Fibroblast of lung (primary cell): ENCODE measurements at regions not wholly inside any gene's neighbourhood (a gene's known extent, or its start where the extent isn't known, plus 50 kb on each side); places are given as distances from the start of the nearest gene placed in this dataset.

Experiments
- DNase-seq, 2 donors: peaks; one replicate each; pipeline versions ENCODE4 v3.0.0 to v3.0.0-alpha.2; 2010; ENCODE audit warnings: low read depth in 2 of 2
- H2AFZ ChIP-seq: 2 replicates; pipeline ENCODE4 v1.5.1; 2012; ENCODE audit warnings: low read length, control low read depth, inconsistent platforms
- H3K27ac ChIP-seq: 2 replicates; pipeline ENCODE4 v1.5.1; 2011; ENCODE audit warnings: low read length, control low read depth; ENCODE audit not compliant: insufficient read depth
- H3K27me3 ChIP-seq: 2 replicates; pipeline ENCODE4 v1.5.1; 2011; ENCODE audit warnings: mild to moderate bottlenecking, low read length; ENCODE audit not compliant: control insufficient read depth, insufficient read depth
- H3K36me3 ChIP-seq: 2 replicates; pipeline ENCODE4 v1.5.1; 2011; ENCODE audit warnings: low read length; ENCODE audit not compliant: control insufficient read depth, insufficient read depth
- H3K4me1 ChIP-seq: 2 replicates; pipeline ENCODE4 v1.5.1; 2011; ENCODE audit warnings: low read length; ENCODE audit not compliant: control insufficient read depth, insufficient read depth; ENCODE audit errors: extremely low read depth
- H3K4me2 ChIP-seq: 2 replicates; pipeline ENCODE4 v1.5.1; 2011; ENCODE audit warnings: low read length, control low read depth; ENCODE audit not compliant: insufficient read depth; ENCODE audit errors: extremely low read depth
- H3K4me3 ChIP-seq, 4 experiments: fragments of 200-600 bp in 1 of 4; sonication (generic) in 1 of 4; replicated peaks in 1 of 4; 2 replicates each; pipeline ENCODE4 v1.5.1; 2011 to 2016; ENCODE audit warnings: low read length in 4 of 4, low read depth in 3 of 4, mild to moderate bottlenecking in 3 of 4, control low read depth in 2 of 4, inconsistent platforms in 1 of 4, mixed read lengths in 1 of 4; ENCODE audit not compliant: insufficient read depth in 1 of 4; ENCODE audit errors: control extremely low read depth in 1 of 4
- H3K79me2 ChIP-seq: 2 replicates; pipeline ENCODE4 v1.5.1; 2012; ENCODE audit warnings: mild to moderate bottlenecking, low read length, inconsistent platforms; ENCODE audit not compliant: control insufficient read depth, insufficient read depth
- H3K9ac ChIP-seq: 2 replicates; pipeline ENCODE4 v1.5.1; 2011; ENCODE audit warnings: mild to moderate bottlenecking, low read length, control low read depth; ENCODE audit not compliant: insufficient read depth
- H3K9me3 ChIP-seq: 2 replicates; pipeline ENCODE4 v1.5.1; 2012; ENCODE audit warnings: low read depth, low read length; ENCODE audit not compliant: control insufficient read depth, insufficient read depth
- H4K20me1 ChIP-seq: 2 replicates; pipeline ENCODE4 v1.5.1; 2011; ENCODE audit warnings: low read length; ENCODE audit not compliant: control insufficient read depth, insufficient read depth; ENCODE audit errors: extremely low read depth
- EZH2 ChIP-seq: IDR thresholded peaks from 2 replicates; pipeline ENCODE4 v1.5.1; 2012; ENCODE audit warnings: low read length, control low read depth, mild to moderate bottlenecking; ENCODE audit errors: missing control alignments
- TF ChIP-seq, protein P1 (sequence below), 2 donors: IDR thresholded peaks in 1 of 2; conservative IDR thresholded peaks in 1 of 2; 1 replicate in 1 of 2; 2 replicates in 1 of 2; pipeline ENCODE4 v1.5.1; 2011 to 2012; ENCODE audit warnings: low read length in 2 of 2, control low read depth in 1 of 2, inconsistent platforms in 1 of 2, low read depth in 1 of 2, mild to moderate bottlenecking in 1 of 2

DNA sequence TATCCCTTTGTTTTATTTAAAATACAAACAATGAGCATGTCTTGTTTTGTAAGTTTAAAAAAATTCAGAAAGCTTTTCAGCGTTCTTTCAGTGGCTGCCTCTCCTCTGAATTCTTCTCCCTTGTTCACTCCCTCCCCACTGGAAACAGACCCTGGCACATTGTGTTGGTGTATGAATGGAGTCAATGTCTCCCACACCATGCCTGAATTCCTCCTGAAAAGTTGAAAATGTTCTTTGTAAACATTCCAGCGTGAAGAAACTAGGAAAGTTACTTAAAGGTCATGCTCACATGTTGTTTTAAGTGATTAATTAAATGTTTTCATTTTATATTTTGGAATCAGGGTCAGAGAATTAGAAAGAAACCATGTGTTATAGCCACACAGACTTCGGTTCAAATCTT is 136.9 kb upstream of the DYNLRB2 start:
- H3K4me3 ChIP-seq = no peak overlapping the region
- no peaks in the 10 kb centered on the region for H3K79me2 ChIP-seq
- no peaks in the 10 kb centered on the region for H3K36me3 ChIP-seq
- H3K9me3 ChIP-seq = no peaks in the 10 kb centered on the region
- H2AFZ ChIP-seq = no peak overlapping the region
- H3K4me1 ChIP-seq = no peaks in the 10 kb centered on the region
- no peaks in the 10 kb centered on the region for H3K27me3 ChIP-seq
- no peak for TF ChIP-seq EZH2
- TF ChIP-seq, protein P1, sequence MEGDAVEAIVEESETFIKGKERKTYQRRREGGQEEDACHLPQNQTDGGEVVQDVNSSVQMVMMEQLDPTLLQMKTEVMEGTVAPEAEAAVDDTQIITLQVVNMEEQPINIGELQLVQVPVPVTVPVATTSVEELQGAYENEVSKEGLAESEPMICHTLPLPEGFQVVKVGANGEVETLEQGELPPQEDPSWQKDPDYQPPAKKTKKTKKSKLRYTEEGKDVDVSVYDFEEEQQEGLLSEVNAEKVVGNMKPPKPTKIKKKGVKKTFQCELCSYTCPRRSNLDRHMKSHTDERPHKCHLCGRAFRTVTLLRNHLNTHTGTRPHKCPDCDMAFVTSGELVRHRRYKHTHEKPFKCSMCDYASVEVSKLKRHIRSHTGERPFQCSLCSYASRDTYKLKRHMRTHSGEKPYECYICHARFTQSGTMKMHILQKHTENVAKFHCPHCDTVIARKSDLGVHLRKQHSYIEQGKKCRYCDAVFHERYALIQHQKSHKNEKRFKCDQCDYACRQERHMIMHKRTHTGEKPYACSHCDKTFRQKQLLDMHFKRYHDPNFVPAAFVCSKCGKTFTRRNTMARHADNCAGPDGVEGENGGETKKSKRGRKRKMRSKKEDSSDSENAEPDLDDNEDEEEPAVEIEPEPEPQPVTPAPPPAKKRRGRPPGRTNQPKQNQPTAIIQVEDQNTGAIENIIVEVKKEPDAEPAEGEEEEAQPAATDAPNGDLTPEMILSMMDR (conservative IDR thresholded peaks at IDR 0.05 in 1 of 2, IDR thresholded peaks at IDR 0.05 in 1 of 2; ENCODE audit: low read depth in 1 of 2, low read length in 2 of 2) = no peak
- no peak for DNase-seq
- H4K20me1 ChIP-seq = no peaks in the 10 kb centered on the region
- no peak overlapping the region for H3K27ac ChIP-seq
- no peak overlapping the region for H3K4me2 ChIP-seq
- H3K9ac ChIP-seq = no peak overlapping the region

DNA sequence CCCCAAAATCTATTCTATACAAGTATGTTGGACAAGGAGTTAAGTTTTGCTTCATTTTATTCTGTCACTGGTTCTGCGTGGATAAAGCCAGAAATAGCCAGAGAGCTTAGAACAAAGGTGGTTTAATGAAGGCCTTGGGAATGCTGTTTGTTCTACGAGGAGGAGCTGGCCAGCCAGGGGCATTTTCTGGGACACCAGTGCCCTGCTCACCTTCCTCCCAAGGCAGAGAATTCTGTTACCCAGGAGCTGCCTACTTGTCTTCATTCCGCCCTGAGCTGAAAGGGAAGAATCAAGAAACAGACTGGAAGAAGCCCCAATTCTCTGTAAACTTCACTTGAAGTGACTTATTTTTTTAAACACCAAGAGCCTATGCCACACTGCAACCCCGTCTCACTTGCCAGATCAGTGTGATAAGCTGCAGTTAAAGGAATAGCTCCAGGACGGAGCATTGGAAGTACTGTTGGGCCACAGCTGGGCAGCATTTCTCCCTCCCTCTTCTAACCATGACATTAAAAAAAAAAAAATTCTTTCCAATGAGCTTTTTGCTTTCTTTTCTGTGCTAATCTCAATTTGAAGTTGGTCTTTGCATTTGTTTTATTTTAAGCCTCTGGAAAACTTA is 149.8 kb upstream of the DYNLRB2 start:
- no peaks in the 10 kb centered on the region for H3K4me1 ChIP-seq
- TF ChIP-seq, protein P1 (conservative IDR thresholded peaks at IDR 0.05 in 1 of 2, IDR thresholded peaks at IDR 0.05 in 1 of 2; ENCODE audit: low read depth in 1 of 2, low read length in 2 of 2) = no peak

DNA sequence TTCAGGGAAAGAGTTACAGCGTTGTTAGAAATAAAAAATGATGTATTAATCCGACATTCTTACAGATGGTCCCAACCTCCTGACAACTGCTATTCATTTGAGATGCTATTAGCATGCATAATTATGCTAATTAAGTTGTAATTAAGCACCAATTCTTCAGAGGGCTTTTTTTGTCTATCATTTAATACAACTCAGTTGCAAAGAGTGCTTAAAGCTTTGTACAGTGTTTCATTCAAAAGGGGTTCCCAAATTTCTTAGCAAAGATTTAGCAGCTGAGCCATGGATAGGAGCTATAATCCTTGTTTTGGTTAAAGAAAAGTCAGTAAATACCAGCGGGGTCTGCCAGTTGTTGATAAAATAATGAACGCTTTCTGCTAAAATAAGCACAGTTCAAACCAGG is 150.7 kb upstream of the DYNLRB2 start:
- Histone ChIP-seq H3K9ac (no peak overlapping the region), H3K27me3 (no peaks in the 10 kb centered on the region), H2AFZ (no peak overlapping the region), H3K9me3 (no peaks in the 10 kb centered on the region), H3K4me3 (no peak overlapping the region), H3K4me2 (no peak overlapping the region), H3K79me2 (no peaks in the 10 kb centered on the region), H3K27ac (no peak overlapping the region), H3K36me3 (no peaks in the 10 kb centered on the region), H3K4me1 (no peaks in the 10 kb centered on the region), H4K20me1 (no peaks in the 10 kb centered on the region)
- DNase-seq = no peak
- TF ChIP-seq, protein P1 (conservative IDR thresholded peaks at IDR 0.05 in 1 of 2, IDR thresholded peaks at IDR 0.05 in 1 of 2; ENCODE audit: low read depth in 1 of 2, low read length in 2 of 2) = no peak
- TF ChIP-seq EZH2 = no peak

More for the DNA sequence above, 149.8 kb upstream of the DYNLRB2 start:
- Histone ChIP-seq H3K4me3 (no peak overlapping the region), H3K36me3 (no peaks in the 10 kb centered on the region), H3K4me2 (no peak overlapping the region), H3K27ac (no peak overlapping the region), H3K9me3 (no peaks in the 10 kb centered on the region), H3K9ac (no peak overlapping the region), H2AFZ (no peak overlapping the region), H4K20me1 (no peaks in the 10 kb centered on the region), H3K79me2 (no peaks in the 10 kb centered on the region), H3K27me3 (no peaks in the 10 kb centered on the region)
- no peak for DNase-seq
